ENCODE measurements at regions not wholly inside any gene's neighbourhood (a gene's known extent, or its start where the extent isn't known, plus 50 kb on each side); places are given as distances from the start of the nearest gene placed in this dataset.

- TF ChIP-seq CTCF (conservative IDR thresholded peaks at IDR 0.05), result no peak
- no peak for TF ChIP-seq ZFX (IDR thresholded peaks at IDR 0.05)
Observed at GRCh38 chr4:180372691-180373090, 1870.5 kb upstream of the TENM3 start.

Data from C4-2B (cell line).